OCI-LY7 (cell line): ENCODE measurements at regions not wholly inside any gene's neighbourhood (a gene's known extent, or its start where the extent isn't known, plus 50 kb on each side); places are given as distances from the start of the nearest gene placed in this dataset.

Experiments
- BruUV-seq: library from RNA; stranded (reverse); fragments of 400-500 nt; replicated peaks from 2 replicates; lab custom pipeline; 2021; lab: Mats Ljungman, UMichigan
- CTCF ChIA-PET: fragments of 300-600 bp; sonication (Branson Sonifier 250); formaldehyde crosslinking; loops from one replicate; lab custom pipeline; 2022; ENCODE audit warnings: antibody characterized with exemption; ENCODE audit not compliant: unreplicated experiment; lab: Charles Lee
- POLR2A ChIA-PET: fragments of 300-600 bp; sonication (Branson Sonifier 250); formaldehyde crosslinking; loops from one replicate; lab custom pipeline; 2022; ENCODE audit warnings: antibody characterized with exemption; lab: Charles Lee
- DNase-seq: peaks from one replicate; pipeline ENCODE4 v3.0.0-alpha.2; 2015; ENCODE audit warnings: low spot score
- H2AFZ ChIP-seq: fragments of 200-600 bp; sonication (generic), shearing (Covaris generic); 2 replicates; pipeline ENCODE4 v1.6.1; 2014; ENCODE audit warnings: mild to moderate bottlenecking, antibody characterized with exemption, low read length, moderate library complexity
- H3K27ac ChIP-seq: fragments of 200-600 bp; sonication (generic); 2 replicates; pipeline ENCODE4 v1.5.1; 2014; ENCODE audit warnings: mixed run types, low read depth, mild to moderate bottlenecking, moderate library complexity, low read length, inconsistent platforms; ENCODE audit not compliant: poor library complexity, severe bottlenecking
- H3K36me3 ChIP-seq: fragments of 200-600 bp; sonication (generic); 2 replicates; pipeline ENCODE4 v1.6.1; 2014; ENCODE audit warnings: mild to moderate bottlenecking, antibody characterized with exemption, low read length, moderate library complexity, mixed read lengths; ENCODE audit not compliant: insufficient read depth
- H3K4me1 ChIP-seq: fragments of 200-600 bp; sonication (generic); 2 replicates; pipeline ENCODE4 v1.5.1; 2014; ENCODE audit warnings: mild to moderate bottlenecking, low read length; ENCODE audit not compliant: insufficient read depth, poor library complexity, severe bottlenecking
- H3K4me2 ChIP-seq: fragments of 200-600 bp; sonication (generic); 2 replicates; pipeline ENCODE4 v1.6.1; 2014; ENCODE audit warnings: mild to moderate bottlenecking, low read length
- H3K4me3 ChIP-seq: fragments of 200-600 bp; sonication (generic); 2 replicates; pipeline ENCODE4 v1.5.1; 2014; ENCODE audit warnings: mild to moderate bottlenecking, low read depth, low read length; ENCODE audit not compliant: poor library complexity, severe bottlenecking
- H3K79me2 ChIP-seq: fragments of 200-600 bp; sonication (generic); 2 replicates; pipeline ENCODE4 v1.6.1; 2016; ENCODE audit warnings: low read depth, mild to moderate bottlenecking, low read length, moderate library complexity, mixed read lengths; ENCODE audit not compliant: insufficient read depth
- H3K9me2 ChIP-seq: fragments of 200-600 bp; sonication (generic); 2 replicates; pipeline ENCODE4 v1.6.1; 2016; ENCODE audit warnings: mild to moderate bottlenecking, low read length, mixed read lengths; ENCODE audit not compliant: insufficient read depth
- H3K9me3 ChIP-seq: fragments of 200-600 bp; sonication (generic); 2 replicates; pipeline ENCODE4 v1.6.1; 2014; ENCODE audit warnings: mild to moderate bottlenecking, mixed run types, low read length, mixed read lengths
- H4K20me1 ChIP-seq: fragments of 200-600 bp; sonication (generic); 2 replicates; pipeline ENCODE4 v1.6.1; 2014; ENCODE audit warnings: mild to moderate bottlenecking, antibody characterized with exemption, low read length, moderate library complexity, mixed read lengths; ENCODE audit not compliant: insufficient read depth
- CTCF ChIP-seq: fragments of 200-600 bp; sonication (generic); conservative IDR thresholded peaks from 2 replicates; pipeline ENCODE4 v1.5.1; 2014; ENCODE audit warnings: mild to moderate bottlenecking, antibody characterized with exemption, low read length, moderate library complexity, mixed read lengths
- EZH2phosphoT487 ChIP-seq: fragments of 200-600 bp; sonication (generic); IDR thresholded peaks from 2 replicates; pipeline ENCODE4 v1.6.1; 2018; ENCODE audit warnings: low read depth, borderline replicate concordance, mild to moderate bottlenecking, mixed run types, antibody characterized with exemption, low read length, moderate library complexity, mixed read lengths
- intact Hi-C: fragments of 100-400 bp; cut with micrococcal nuclease; formaldehyde crosslinking; loops from one replicate; pipeline ENCODE4 v1.10.0; 2022; ENCODE audit not compliant: unreplicated experiment

DNA sequence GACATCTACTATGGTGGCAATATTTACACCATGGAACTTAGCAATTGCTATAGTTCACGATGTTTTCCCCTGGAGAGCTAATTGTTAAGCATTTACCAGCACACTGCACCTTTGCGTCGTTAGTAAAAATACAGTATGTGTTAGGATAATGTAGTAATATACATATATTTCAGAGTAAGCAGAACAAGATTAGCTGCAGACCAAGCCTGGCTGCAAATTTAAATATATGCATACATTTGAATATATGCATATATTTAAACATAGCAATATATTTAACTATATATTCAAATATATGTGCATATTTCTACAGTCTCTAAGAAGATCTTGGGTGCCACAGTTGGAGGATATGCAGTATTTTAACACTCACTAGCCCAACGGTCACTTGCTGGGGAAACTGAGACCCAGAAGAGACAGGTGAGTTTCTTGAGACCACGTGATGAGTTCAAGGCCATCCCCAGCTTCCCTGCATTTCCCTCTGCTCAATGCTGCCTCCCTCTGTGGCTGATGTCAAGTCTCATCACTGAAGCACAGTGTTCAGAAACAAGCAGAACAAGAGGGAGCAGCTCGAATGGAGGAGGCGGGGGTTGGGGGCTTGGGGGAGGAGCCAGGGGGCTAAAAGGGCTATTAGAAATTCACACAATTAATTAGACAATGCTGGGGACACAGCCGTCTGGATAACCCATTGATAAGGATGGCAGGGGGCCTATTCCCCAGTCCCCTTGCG, 708.0 kb downstream of the MED13L start:
- DNase-seq, result no peak
- ChIA-PET POLR2A (no interaction called here), CTCF (no interaction called here)
- H2AFZ ChIP-seq, result no peak overlapping the region
- H3K4me1 ChIP-seq, result no peaks in the 10 kb centered on the region
- H4K20me1 ChIP-seq, result no peaks in the 10 kb centered on the region
- intact Hi-C loops, result no loop called here
- TF ChIP-seq EZH2phosphoT487 (no peak), CTCF (no peak)
- no peaks in the 10 kb centered on the region for H3K9me3 ChIP-seq
- BruUV-seq, result no TSS peak
- no peaks in the 10 kb centered on the region for H3K36me3 ChIP-seq
- no peak overlapping the region for H3K27ac ChIP-seq
- H3K9me2 ChIP-seq, result no peaks in the 10 kb centered on the region
- H3K4me3 ChIP-seq, result no peak overlapping the region
- no peak overlapping the region for H3K4me2 ChIP-seq
- H3K79me2 ChIP-seq, result no peaks in the 10 kb centered on the region

- CTCF ChIA-PET, result no interaction called here
- Histone ChIP-seq H4K20me1 (no peaks in the 10 kb centered on the region), H3K27ac (no peak overlapping the region), H2AFZ (no peak overlapping the region), H3K4me2 (no peak overlapping the region), H3K9me2 (no peaks in the 10 kb centered on the region), H3K79me2 (no peaks in the 10 kb centered on the region), H3K36me3 (no peaks in the 10 kb centered on the region), H3K4me1 (no peaks in the 10 kb centered on the region), H3K4me3 (no peak overlapping the region), H3K9me3 (no peaks in the 10 kb centered on the region)
- no TSS peak for BruUV-seq
- intact Hi-C loops, result no loop called here
- POLR2A ChIA-PET, result no interaction called here
- TF ChIP-seq CTCF (no peak), EZH2phosphoT487 (no peak)
- no peak for DNase-seq
These were observed 719.2 kb downstream of the MED13L start for GRCh38 chr12:115558281-115558680.

DNA sequence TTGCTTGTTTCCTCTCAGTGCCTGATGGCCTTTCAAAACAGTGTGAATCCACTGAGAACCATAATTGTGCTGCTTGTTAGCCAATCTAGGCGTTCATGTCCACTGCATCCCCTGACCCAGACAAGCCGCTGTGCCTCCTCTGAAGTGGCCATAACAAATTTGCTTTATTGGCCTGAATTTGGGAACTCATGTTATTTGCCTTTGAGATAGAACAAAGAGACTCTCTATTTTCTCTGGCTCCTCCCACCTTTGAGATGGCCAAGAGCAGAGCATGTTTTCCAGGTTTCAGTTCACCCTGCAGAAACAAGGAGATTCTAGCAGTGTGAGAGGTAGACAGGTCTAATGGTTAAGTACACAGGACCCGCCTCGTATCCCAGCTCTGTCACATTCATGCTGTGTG, 723.9 kb downstream of the MED13L start:
- H2AFZ ChIP-seq, result no peak overlapping the region
- TF ChIP-seq EZH2phosphoT487 (no peak), CTCF (no peak)
- H3K36me3 ChIP-seq, result no peaks in the 10 kb centered on the region
- no peak overlapping the region for H3K27ac ChIP-seq
- H3K4me2 ChIP-seq, result no peak overlapping the region
- no peaks in the 10 kb centered on the region for H3K9me2 ChIP-seq
- no peaks in the 10 kb centered on the region for H3K4me1 ChIP-seq
- H3K4me3 ChIP-seq, result no peak overlapping the region
- H4K20me1 ChIP-seq, result no peaks in the 10 kb centered on the region
- intact Hi-C loops, result no loop called here
- H3K79me2 ChIP-seq, result no peaks in the 10 kb centered on the region
- no peaks in the 10 kb centered on the region for H3K9me3 ChIP-seq
- no peak for DNase-seq
- POLR2A ChIA-PET, result no interaction called here
- BruUV-seq, result no TSS peak
- CTCF ChIA-PET, result no interaction called here
